CD4-positive, alpha-beta T cell treated with Interleukin-6 at 100 ng/mL for 8 hours (primary cell): ENCODE measurements at regions not wholly inside any gene's neighbourhood (a gene's known extent, or its start where the extent isn't known, plus 50 kb on each side); places are given as distances from the start of the nearest gene placed in this dataset.

Experiments
- DNase-seq: peaks from one replicate; pipeline ENCODE4 v3.0.0-alpha.2; 2020; ENCODE audit warnings: mixed read lengths, low spot score

GRCh38 chr5:144065786-144066185, 104.7 kb downstream of the YIPF5 start:
- DNase-seq: no peak

GRCh38 chr5:144072518-144072927, 97.9 kb downstream of the YIPF5 start:
- DNase-seq: no peak

- no peak for DNase-seq
Measured at GRCh38 chr5:144076521-144077083, 93.9 kb downstream of the YIPF5 start.

- DNase-seq: no peak
Measured at GRCh38 chr5:144083185-144083584, 87.3 kb downstream of the YIPF5 start.

GRCh38 chr5:144084971-144085370, 85.5 kb downstream of the YIPF5 start:
- DNase-seq: no peak

GRCh38 chr5:144085381-144085780, 85.1 kb downstream of the YIPF5 start:
- no peak for DNase-seq

- no peak for DNase-seq
Measured at GRCh38 chr5:144086295-144086694, 84.2 kb downstream of the YIPF5 start.

GRCh38 chr5:144087576-144087975, 82.9 kb downstream of the YIPF5 start:
- DNase-seq: no peak

GRCh38 chr5:144088206-144089064, 82.0 kb downstream of the YIPF5 start:
- no peak for DNase-seq

GRCh38 chr5:144089401-144090021, 80.9 kb downstream of the YIPF5 start:
- no peak for DNase-seq

- DNase-seq: no peak
Measured at GRCh38 chr5:144092508-144092907, 78.0 kb downstream of the YIPF5 start.

GRCh38 chr5:144093400-144093799, 77.1 kb downstream of the YIPF5 start:
- no peak for DNase-seq

GRCh38 chr5:144093868-144094267, 76.6 kb downstream of the YIPF5 start:
- DNase-seq: no peak

GRCh38 chr5:144100702-144101101, 69.8 kb downstream of the YIPF5 start:
- no peak for DNase-seq

GRCh38 chr5:144101616-144102015, 68.8 kb downstream of the YIPF5 start:
- DNase-seq: no peak

- DNase-seq: no peak
Measured at GRCh38 chr5:144102361-144102760, 68.1 kb downstream of the YIPF5 start.

GRCh38 chr5:144102979-144103378, 67.5 kb downstream of the YIPF5 start:
- no peak for DNase-seq

GRCh38 chr5:144103611-144104485, 66.6 kb downstream of the YIPF5 start:
- DNase-seq: no peak

GRCh38 chr5:144105371-144105770, 65.1 kb downstream of the YIPF5 start:
- no peak for DNase-seq

GRCh38 chr5:144108131-144108530, 62.3 kb downstream of the YIPF5 start:
- DNase-seq: no peak
